ENCODE measurements at regions not wholly inside any gene's neighbourhood (a gene's known extent, or its start where the extent isn't known, plus 50 kb on each side); places are given as distances from the start of the nearest gene placed in this dataset.

- DNase-seq (ENCODE audit: extremely low read depth, low read depth), result no peak
- TF ChIP-seq, protein P1, sequence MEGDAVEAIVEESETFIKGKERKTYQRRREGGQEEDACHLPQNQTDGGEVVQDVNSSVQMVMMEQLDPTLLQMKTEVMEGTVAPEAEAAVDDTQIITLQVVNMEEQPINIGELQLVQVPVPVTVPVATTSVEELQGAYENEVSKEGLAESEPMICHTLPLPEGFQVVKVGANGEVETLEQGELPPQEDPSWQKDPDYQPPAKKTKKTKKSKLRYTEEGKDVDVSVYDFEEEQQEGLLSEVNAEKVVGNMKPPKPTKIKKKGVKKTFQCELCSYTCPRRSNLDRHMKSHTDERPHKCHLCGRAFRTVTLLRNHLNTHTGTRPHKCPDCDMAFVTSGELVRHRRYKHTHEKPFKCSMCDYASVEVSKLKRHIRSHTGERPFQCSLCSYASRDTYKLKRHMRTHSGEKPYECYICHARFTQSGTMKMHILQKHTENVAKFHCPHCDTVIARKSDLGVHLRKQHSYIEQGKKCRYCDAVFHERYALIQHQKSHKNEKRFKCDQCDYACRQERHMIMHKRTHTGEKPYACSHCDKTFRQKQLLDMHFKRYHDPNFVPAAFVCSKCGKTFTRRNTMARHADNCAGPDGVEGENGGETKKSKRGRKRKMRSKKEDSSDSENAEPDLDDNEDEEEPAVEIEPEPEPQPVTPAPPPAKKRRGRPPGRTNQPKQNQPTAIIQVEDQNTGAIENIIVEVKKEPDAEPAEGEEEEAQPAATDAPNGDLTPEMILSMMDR (IDR thresholded peaks at IDR 0.05; ENCODE audit: low read depth, low read length), result no peak
These were observed 270.8 kb downstream of the BCOR start for GRCh38 chrX:39826813-39827543.

GRCh38 chrX:39827951-39828350 is 269.8 kb downstream of the BCOR start:
- DNase-seq (ENCODE audit: extremely low read depth, low read depth), result no peak
- TF ChIP-seq, protein P1 (IDR thresholded peaks at IDR 0.05; ENCODE audit: low read depth, low read length), result no peak

GRCh38 chrX:39828971-39829370 is 268.8 kb downstream of the BCOR start:
- no peak for DNase-seq (ENCODE audit: extremely low read depth, low read depth)
- TF ChIP-seq, protein P1 (IDR thresholded peaks at IDR 0.05; ENCODE audit: low read depth, low read length), result no peak

DNA sequence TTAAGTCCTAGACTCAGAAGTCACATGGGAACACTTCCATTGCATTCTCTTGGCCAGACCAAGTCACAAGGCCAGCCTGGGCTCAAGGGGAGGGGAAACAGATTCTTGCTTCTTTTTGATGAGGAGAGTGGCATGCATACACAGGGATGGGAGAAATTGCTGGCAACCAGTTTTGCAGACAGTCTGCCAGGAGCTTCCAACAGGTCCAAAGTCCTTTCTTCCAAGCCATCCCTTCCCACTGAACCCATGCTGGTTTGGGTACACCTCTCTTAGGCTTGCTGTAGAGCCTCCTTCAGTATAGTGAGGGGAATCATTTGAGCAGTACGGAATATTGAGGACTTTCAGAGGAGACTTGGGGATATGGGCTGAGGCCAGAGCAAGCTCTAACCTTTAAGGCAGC is 267.8 kb downstream of the BCOR start:
- TF ChIP-seq, protein P1 (IDR thresholded peaks at IDR 0.05; ENCODE audit: low read depth, low read length), result no peak
- no peak for DNase-seq (ENCODE audit: extremely low read depth, low read depth)

DNA sequence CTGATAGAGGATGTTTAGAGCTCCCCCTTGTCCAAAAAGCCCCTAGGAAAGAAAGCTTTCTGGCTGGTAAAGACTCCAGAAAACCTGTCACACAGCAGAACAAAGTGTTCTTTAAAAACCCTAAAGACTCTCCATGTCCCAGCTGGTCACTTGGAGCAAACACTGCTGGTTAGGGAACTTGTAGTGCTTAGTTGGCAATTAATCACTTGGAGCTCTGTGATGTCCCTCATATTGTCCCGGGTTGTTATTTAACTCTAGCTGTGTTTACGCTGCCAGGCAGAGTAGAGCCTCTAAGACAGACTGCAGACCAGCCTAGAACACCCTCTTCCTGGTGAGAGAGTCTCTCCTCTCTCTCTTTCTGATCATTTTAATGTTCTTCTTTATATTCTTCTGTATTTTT is 267.3 kb downstream of the BCOR start:
- no peak for DNase-seq (ENCODE audit: extremely low read depth, low read depth)
- TF ChIP-seq, protein P1 (IDR thresholded peaks at IDR 0.05; ENCODE audit: low read depth, low read length), result no peak

GRCh38 chrX:39832211-39832610 is 265.5 kb downstream of the BCOR start:
- DNase-seq (ENCODE audit: extremely low read depth, low read depth), result no peak
- TF ChIP-seq, protein P1 (IDR thresholded peaks at IDR 0.05; ENCODE audit: low read depth, low read length), result no peak

GRCh38 chrX:39834600-39834999 is 263.2 kb downstream of the BCOR start:
- TF ChIP-seq, protein P1 (IDR thresholded peaks at IDR 0.05; ENCODE audit: low read depth, low read length), result no peak
- no peak for DNase-seq (ENCODE audit: extremely low read depth, low read depth)

All from AG09319 (cell line).